GM21528 (cell line): ENCODE measurements at regions not wholly inside any gene's neighbourhood (a gene's known extent, or its start where the extent isn't known, plus 50 kb on each side); places are given as distances from the start of the nearest gene placed in this dataset.

Experiments
- ATAC-seq: cut with Tn5 transposase; IDR thresholded peaks from one replicate; pipeline ENCODE4 v1.9.1; 2021; ENCODE audit warnings: mild to moderate bottlenecking, moderate library complexity; ENCODE audit not compliant: unreplicated experiment, low FRiP score

DNA sequence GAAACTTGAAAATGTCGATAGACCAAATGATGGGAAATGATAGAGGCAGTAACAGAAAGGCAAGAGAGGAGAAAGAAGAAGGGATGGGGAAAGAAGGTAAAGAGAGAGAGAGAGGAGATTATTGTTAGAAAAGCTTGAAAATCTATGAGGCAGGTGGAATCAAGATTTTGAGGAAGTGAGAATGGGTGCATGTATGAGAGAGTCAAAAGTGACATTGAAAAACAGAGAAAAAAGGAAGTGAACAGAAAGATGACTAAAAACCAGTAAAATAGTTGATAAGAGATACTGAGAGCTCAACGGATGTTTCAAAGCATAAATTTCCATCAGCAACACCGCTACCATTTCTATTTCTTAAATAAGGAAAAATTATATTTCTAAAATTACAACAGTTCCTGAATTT lies 327.4 kb upstream of the CWC22 start:
- ATAC-seq = peak; percentile 100

GRCh38 chr2:180328795-180329422 lies 321.8 kb upstream of the CWC22 start:
- ATAC-seq = no peak

GRCh38 chr2:180327185-180327584 lies 320.1 kb upstream of the CWC22 start:
- no peak for ATAC-seq

- ATAC-seq = no peak
Measured at GRCh38 chr2:180325416-180326120, 318.5 kb upstream of the CWC22 start.

DNA sequence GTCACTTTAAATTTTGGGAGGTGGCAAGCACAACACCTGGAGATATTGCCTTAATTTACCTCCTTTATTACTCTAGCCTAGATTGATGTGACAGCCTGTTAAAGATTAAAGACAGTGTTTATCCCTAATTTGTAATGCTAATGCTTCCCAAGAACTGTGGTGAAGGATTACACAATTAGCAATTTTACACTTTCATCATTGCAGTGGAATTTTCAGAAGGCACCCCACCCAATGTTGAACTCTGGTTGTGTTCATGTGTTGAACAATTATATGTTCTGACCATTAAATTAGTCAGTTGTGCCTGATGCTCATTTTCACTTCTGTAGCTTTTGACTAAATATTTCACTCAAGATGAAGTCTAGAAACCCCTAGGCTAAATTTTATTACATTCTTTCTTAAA lies 317.1 kb upstream of the CWC22 start:
- no peak for ATAC-seq

GRCh38 chr2:180322781-180323180 lies 315.7 kb upstream of the CWC22 start:
- no peak for ATAC-seq

GRCh38 chr2:180319586-180320405 lies 312.7 kb upstream of the CWC22 start:
- ATAC-seq = peak; percentile 92

DNA sequence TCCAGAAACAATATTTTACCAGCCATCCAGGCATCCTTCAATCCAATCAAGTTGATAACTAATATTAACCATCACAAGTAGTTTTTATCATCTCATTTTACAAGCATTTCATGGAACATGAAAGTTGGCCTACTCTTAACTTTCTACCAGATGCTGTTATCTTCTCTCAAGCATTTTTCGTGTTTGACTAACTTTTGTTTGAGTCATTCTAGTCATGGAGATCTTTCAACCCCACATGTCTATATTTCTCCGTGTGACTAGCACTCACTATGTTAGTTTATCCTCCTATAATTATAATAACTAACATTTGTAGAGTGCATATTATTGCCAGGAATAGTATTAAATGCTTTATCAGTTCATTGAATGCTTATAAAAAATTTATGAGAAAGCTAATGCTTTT lies 307.0 kb upstream of the CWC22 start:
- ATAC-seq = no peak

GRCh38 chr2:180312542-180312941 lies 305.4 kb upstream of the CWC22 start:
- ATAC-seq = no peak

- no peak for ATAC-seq
Measured at GRCh38 chr2:180307096-180307495, 300.0 kb upstream of the CWC22 start.

DNA sequence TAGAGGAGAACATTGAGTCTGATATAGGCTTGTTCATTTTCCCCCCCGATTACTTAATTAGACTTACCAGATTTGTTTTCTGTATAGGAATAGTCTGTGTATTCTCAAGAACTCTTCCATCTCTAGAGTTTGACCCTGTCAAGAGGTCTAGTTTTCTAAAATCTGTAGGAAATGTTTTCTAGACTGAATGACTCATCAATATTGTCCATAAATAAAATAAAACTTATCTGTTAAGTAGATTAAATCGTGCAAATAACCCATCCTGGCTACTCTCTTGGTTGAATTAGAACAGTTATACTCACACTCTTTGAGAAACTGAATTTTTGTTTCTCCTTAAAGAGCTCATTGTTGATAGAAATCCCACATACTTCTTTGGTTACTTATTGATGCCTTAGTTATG lies 299.2 kb upstream of the CWC22 start:
- ATAC-seq = no peak

- no peak for ATAC-seq
Measured at GRCh38 chr2:180291552-180292421, 284.7 kb upstream of the CWC22 start.

GRCh38 chr2:180291060-180291459 lies 284.0 kb upstream of the CWC22 start:
- no peak for ATAC-seq

- ATAC-seq = no peak
Measured at GRCh38 chr2:180289627-180290026, 282.5 kb upstream of the CWC22 start.

- ATAC-seq = no peak
Measured at GRCh38 chr2:180279581-180279980, 272.5 kb upstream of the CWC22 start.

DNA sequence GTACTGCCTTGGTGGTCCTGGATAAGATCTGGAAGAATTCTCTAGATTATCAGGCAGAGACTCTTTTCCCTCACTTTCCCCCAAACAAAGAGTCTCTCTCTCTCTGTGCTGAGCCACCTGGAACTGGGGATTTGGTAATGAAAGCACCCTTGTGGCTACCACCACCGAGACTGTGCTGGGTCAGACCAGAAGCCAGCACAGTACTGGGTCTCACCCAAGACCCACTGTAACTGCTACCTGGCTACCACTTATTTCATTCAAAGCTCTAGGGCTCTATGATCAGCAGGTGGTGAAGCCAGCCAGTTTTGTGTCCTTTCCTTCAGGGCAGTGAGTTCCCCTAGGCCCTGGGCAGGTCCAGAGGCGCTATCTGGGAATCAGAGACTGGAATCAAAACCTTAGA lies 269.6 kb upstream of the CWC22 start:
- ATAC-seq = no peak

GRCh38 chr2:180268006-180268405 lies 260.9 kb upstream of the CWC22 start:
- no peak for ATAC-seq

DNA sequence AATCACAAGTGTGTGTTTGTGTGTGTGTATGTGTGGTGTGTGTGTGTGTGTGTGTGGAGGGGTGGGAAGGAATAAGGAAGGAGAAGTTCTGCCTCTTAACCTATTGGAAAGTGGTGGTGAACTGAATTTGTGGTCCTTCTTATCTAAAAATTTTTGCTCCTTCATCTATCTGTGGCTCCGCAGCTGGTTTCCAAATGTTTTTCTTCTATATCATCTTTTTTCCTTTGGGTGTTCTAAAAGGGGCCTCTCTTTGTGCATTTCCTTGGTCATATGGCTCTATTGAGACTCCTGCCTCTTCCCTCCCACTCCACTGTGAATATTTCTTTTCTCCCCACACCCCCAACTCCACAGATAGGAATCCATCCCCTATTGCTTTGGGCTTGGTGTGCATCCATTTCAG lies 254.9 kb upstream of the CWC22 start:
- no peak for ATAC-seq

DNA sequence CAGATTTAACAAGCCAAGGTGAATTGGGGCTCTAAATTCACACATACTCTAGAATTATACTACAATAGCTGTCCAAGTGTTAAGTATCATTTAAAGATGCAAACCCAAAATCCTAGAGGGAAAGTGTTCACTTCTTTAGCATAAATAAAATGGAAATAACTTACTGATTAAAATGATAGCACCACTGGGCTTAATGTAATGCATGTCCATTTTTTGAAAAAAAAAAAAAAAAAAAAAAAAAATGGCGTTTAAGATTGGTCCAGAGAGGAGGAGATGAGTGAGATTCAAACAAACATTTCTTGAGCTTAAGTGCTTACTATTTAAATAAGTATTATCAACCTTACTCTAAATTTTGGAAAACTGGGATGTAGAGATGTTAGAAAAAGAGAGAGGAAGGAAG lies 251.5 kb upstream of the CWC22 start:
- ATAC-seq = no peak

DNA sequence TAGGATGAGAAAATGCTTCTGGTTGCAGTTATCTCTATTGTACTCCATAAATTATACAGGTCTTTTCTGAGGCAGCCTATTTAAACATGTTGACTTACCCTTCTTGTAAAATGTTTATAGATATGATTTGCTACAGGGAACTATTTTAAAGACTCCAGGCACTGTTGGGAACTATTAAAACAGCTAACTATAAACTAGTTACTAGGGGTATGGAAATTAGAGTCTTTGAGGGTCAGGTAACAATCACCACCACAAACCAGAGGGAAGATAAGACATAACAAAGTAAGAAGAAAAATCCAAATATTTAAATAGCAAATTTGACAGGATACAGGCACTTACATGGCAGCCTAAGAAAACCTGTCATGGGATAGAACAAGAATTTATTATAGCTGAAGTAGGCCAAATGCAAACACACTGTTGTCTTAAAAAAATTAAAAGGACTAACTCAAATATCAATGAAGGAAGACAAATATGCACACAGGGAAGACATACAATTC lies 251.0 kb upstream of the CWC22 start:
- ATAC-seq = no peak
